T47D (cell line): ENCODE measurements at regions not wholly inside any gene's neighbourhood (a gene's known extent, or its start where the extent isn't known, plus 50 kb on each side); places are given as distances from the start of the nearest gene placed in this dataset.

ENCODE experiments used
- DNase-seq, 2 experiments: peaks; one replicate each; pipeline versions ENCODE4 v3.0.0 to v3.0.0-alpha.2; 2011 to 2012; ENCODE audit warnings: low read depth in 1 of 2, low spot score in 1 of 2
- JUND ChIP-seq: IDR thresholded peaks from 2 replicates; pipeline ENCODE4 v1.6.1; 2012; ENCODE audit warnings: low read depth
- in situ Hi-C: cut with HindIII; loops from 2 replicates; pipeline ENCODE4 v1.10.0; 2016; ENCODE audit warnings: low sequenced_read_pairs, low pct_unique_long_range_greater_than_20kb

- in situ Hi-C loops, result no loop called here
Measured at GRCh38 chr10:123417414-123417813, 248.7 kb upstream of the GPR26 start.

GRCh38 chr10:123421461-123421860 is 244.7 kb upstream of the GPR26 start:
- in situ Hi-C loops, result no loop called here
- TF ChIP-seq JUND, result no peak
- no peak for DNase-seq

More at GRCh38 chr10:123417414-123417813, 248.7 kb upstream of the GPR26 start:
- TF ChIP-seq JUND, result no peak
- no peak for DNase-seq

- TF ChIP-seq JUND, result no peak
- no peak for DNase-seq
- in situ Hi-C loops, result no loop called here
Measured at GRCh38 chr10:123422261-123422660, 243.9 kb upstream of the GPR26 start.

GRCh38 chr10:123424537-123424936 is 241.6 kb upstream of the GPR26 start:
- no peak for DNase-seq
- in situ Hi-C loops, result no loop called here
- no peak for TF ChIP-seq JUND

- DNase-seq, result no peak
- in situ Hi-C loops, result no loop called here
- TF ChIP-seq JUND, result no peak
Measured at GRCh38 chr10:123425680-123426079, 240.5 kb upstream of the GPR26 start.

- in situ Hi-C loops, result no loop called here
- peak in 1 of 2 experiments; percentile 43 for DNase-seq
- no peak for TF ChIP-seq JUND
Measured at GRCh38 chr10:123427165-123427786, 238.9 kb upstream of the GPR26 start.

GRCh38 chr10:123428391-123428790 is 237.8 kb upstream of the GPR26 start:
- no peak for TF ChIP-seq JUND
- in situ Hi-C loops, result no loop called here
- no peak for DNase-seq

GRCh38 chr10:123429706-123430221 is 236.4 kb upstream of the GPR26 start:
- no peak for TF ChIP-seq JUND
- in situ Hi-C loops, result no loop called here
- no peak for DNase-seq

GRCh38 chr10:123433539-123433938 is 232.6 kb upstream of the GPR26 start:
- TF ChIP-seq JUND, result no peak
- no peak for DNase-seq
- in situ Hi-C loops, result no loop called here

GRCh38 chr10:123434435-123435039 is 231.6 kb upstream of the GPR26 start:
- TF ChIP-seq JUND, result no peak
- DNase-seq, result no peak
- in situ Hi-C loops, result no loop called here

GRCh38 chr10:123442901-123443300 is 223.3 kb upstream of the GPR26 start:
- in situ Hi-C loops, result no loop called here
- TF ChIP-seq JUND, result no peak
- no peak for DNase-seq

- in situ Hi-C loops, result no loop called here
- DNase-seq, result no peak
- TF ChIP-seq JUND, result no peak
Measured at GRCh38 chr10:123443924-123444323, 222.2 kb upstream of the GPR26 start.

- in situ Hi-C loops, result no loop called here
- TF ChIP-seq JUND, result no peak
- DNase-seq, result no peak
Measured at GRCh38 chr10:123445261-123445775, 220.8 kb upstream of the GPR26 start.
